H1 (cell line): ENCODE measurements at regions not wholly inside any gene's neighbourhood (a gene's known extent, or its start where the extent isn't known, plus 50 kb on each side); places are given as distances from the start of the nearest gene placed in this dataset.

ENCODE experiments used
- CTCF ChIA-PET: fragments of 300-600 bp; sonication (Branson Sonifier 250); formaldehyde crosslinking; loops from one replicate; lab custom pipeline; 2021; ENCODE audit not compliant: partially characterized antibody; lab: Charles Lee
- POLR2A ChIA-PET: fragments of 300-600 bp; sonication (Branson Sonifier 250); formaldehyde crosslinking; loops from one replicate; lab custom pipeline; 2021; ENCODE audit warnings: inconsistent platforms; ENCODE audit not compliant: partially characterized antibody; lab: Charles Lee
- DNase-seq, 2 experiments: peaks; one replicate each; pipeline versions ENCODE4 v3.0.0 to v3.0.0-alpha.2; 2010 to 2022; ENCODE audit warnings: low spot score in 2 of 2, low read depth in 1 of 2, mixed read lengths in 1 of 2
- FAIRE-seq: peaks from 2 replicates; lab custom pipeline; 2011; peaks lifted over from hg19 to GRCh38; lab: Jason Lieb, UNC
- H2AFZ ChIP-seq: 2 replicates; pipeline ENCODE4 v1.8.1; 2012; ENCODE audit warnings: low read length, inconsistent platforms
- H2AK5ac ChIP-seq: 2 replicates; pipeline ENCODE4 v1.6.1; 2013; ENCODE audit warnings: low read depth, low read length
- H2BK120ac ChIP-seq: replicated peaks from 2 replicates; pipeline ENCODE3; 2013; ENCODE audit warnings: low read depth, low read length, inconsistent platforms
- H2BK12ac ChIP-seq: 2 replicates; pipeline ENCODE4 v1.6.1; 2013; ENCODE audit warnings: low read depth, low read length
- H2BK15ac ChIP-seq: 2 replicates; pipeline ENCODE4 v1.6.1; 2013; ENCODE audit warnings: low read length
- H2BK20ac ChIP-seq: 2 replicates; pipeline ENCODE4 v1.6.1; 2013; ENCODE audit warnings: low read length
- H2BK5ac ChIP-seq: 2 replicates; pipeline ENCODE4 v1.6.1; 2013; ENCODE audit warnings: low read depth, low read length
- H3K14ac ChIP-seq: 2 replicates; pipeline ENCODE4 v1.6.1; 2013; ENCODE audit warnings: inconsistent platforms; ENCODE audit not compliant: insufficient read length
- H3K18ac ChIP-seq: 2 replicates; pipeline ENCODE4 v1.6.1; 2013; ENCODE audit warnings: low read length; ENCODE audit errors: extremely low read depth
- H3K23ac ChIP-seq: 2 replicates; pipeline ENCODE4 v1.6.1; 2013; ENCODE audit warnings: inconsistent platforms; ENCODE audit not compliant: insufficient read length
- H3K23me2 ChIP-seq: 2 replicates; pipeline ENCODE4 v1.6.1; 2013; ENCODE audit warnings: low read depth, low read length
- H3K27ac ChIP-seq: 2 replicates; pipeline ENCODE4 v1.6.1; 2011; ENCODE audit warnings: low read depth, low read length, inconsistent platforms
- H3K27me3 ChIP-seq, 4 experiments: replicated peaks in 1 of 4; 1 replicate in 1 of 4; 2 replicates in 3 of 4; pipeline versions ENCODE4 v1.6.1 to v1.8.1; 2011 to 2013; ENCODE audit warnings: low read length in 3 of 4, mild to moderate bottlenecking in 3 of 4, inconsistent platforms in 2 of 4, mixed read lengths in 2 of 4, moderate library complexity in 1 of 4; ENCODE audit not compliant: control insufficient read depth in 3 of 4, insufficient read depth in 3 of 4; ENCODE audit errors: extremely low read depth in 1 of 4
- H3K36me3 ChIP-seq, 4 experiments: 2 replicates each; pipeline versions ENCODE4 v1.6.1 to v1.8.1; 2011 to 2013; ENCODE audit warnings: mild to moderate bottlenecking in 4 of 4, low read length in 3 of 4, moderate library complexity in 2 of 4, control low read depth in 1 of 4, inconsistent platforms in 1 of 4; ENCODE audit not compliant: insufficient read depth in 4 of 4, control insufficient read depth in 2 of 4
- H3K4ac ChIP-seq: replicated peaks from 2 replicates; pipeline ENCODE3; 2013; ENCODE audit warnings: low read length, low read depth, mixed read lengths, inconsistent platforms; ENCODE audit not compliant: insufficient read length
- H3K4me1 ChIP-seq, 4 experiments: replicated peaks in 1 of 4; 1 replicate in 1 of 4; 2 replicates in 3 of 4; pipeline versions ENCODE4 v1.6.1 to v1.8.1; 2011 to 2013; ENCODE audit warnings: low read length in 3 of 4, inconsistent platforms in 2 of 4, mixed read lengths in 1 of 4; ENCODE audit not compliant: insufficient read depth in 4 of 4, control insufficient read depth in 3 of 4
- H3K4me2 ChIP-seq, 2 experiments: 2 replicates each; pipeline versions ENCODE4 v1.6.1 to v1.8.1; 2011 to 2013; ENCODE audit warnings: low read depth in 2 of 2, low read length in 2 of 2, control low read depth in 1 of 2, inconsistent platforms in 1 of 2, mild to moderate bottlenecking in 1 of 2; ENCODE audit not compliant: insufficient read depth in 1 of 2
- H3K4me3 ChIP-seq, 4 experiments: fragments of 200-600, 300-600 bp in 1 of 4; sonication (generic), shearing (Covaris generic), sonication (Bioruptor Twin) in 1 of 4; 2 replicates each; pipeline versions ENCODE4 v1.5.1 to v1.8.1; 2011 to 2016; ENCODE audit warnings: low read length in 4 of 4, low read depth in 3 of 4, control low read depth in 2 of 4, inconsistent platforms in 2 of 4, mild to moderate bottlenecking in 2 of 4, mixed read lengths in 1 of 4, moderate library complexity in 1 of 4; ENCODE audit not compliant: insufficient read depth in 2 of 4; ENCODE audit errors: extremely low read depth in 1 of 4
- H3K56ac ChIP-seq: replicated peaks from 2 replicates; pipeline ENCODE3; 2013; ENCODE audit warnings: low read depth, mild to moderate bottlenecking, mixed read lengths, low read length, inconsistent platforms; ENCODE audit not compliant: insufficient read length
- H3K79me1 ChIP-seq: 2 replicates; pipeline ENCODE4 v1.6.1; 2013; ENCODE audit warnings: low read depth, low read length, control low read depth
- H3K79me2 ChIP-seq, 2 experiments: 2 replicates each; pipeline versions ENCODE4 v1.6.1 to v1.8.1; 2012 to 2013; ENCODE audit warnings: low read length in 2 of 2, mild to moderate bottlenecking in 2 of 2, inconsistent platforms in 1 of 2; ENCODE audit not compliant: insufficient read depth in 2 of 2, control insufficient read depth in 1 of 2
- H3K9ac ChIP-seq, 4 experiments: replicated peaks in 1 of 4; 1 replicate in 1 of 4; 2 replicates in 3 of 4; pipeline versions ENCODE4 v1.6.1 to v1.8.1; 2011 to 2013; ENCODE audit warnings: low read depth in 3 of 4, low read length in 3 of 4, control low read depth in 2 of 4, mild to moderate bottlenecking in 2 of 4, moderate library complexity in 2 of 4, inconsistent platforms in 1 of 4; ENCODE audit errors: extremely low read depth in 1 of 4
- H3K9me3 ChIP-seq, 2 experiments: 2 replicates each; pipeline versions ENCODE4 v1.6.1 to v1.8.1; 2012 to 2013; ENCODE audit warnings: mild to moderate bottlenecking in 2 of 2, moderate library complexity in 2 of 2, control low read depth in 1 of 2, inconsistent platforms in 1 of 2, low read depth in 1 of 2, low read length in 1 of 2, mixed read lengths in 1 of 2; ENCODE audit not compliant: insufficient read depth in 2 of 2
- H4K20me1 ChIP-seq, 2 experiments: replicated peaks in 1 of 2; 2 replicates each; pipeline versions ENCODE3 to v1.8.1; 2011 to 2013; ENCODE audit warnings: inconsistent platforms in 2 of 2, low read length in 2 of 2, mild to moderate bottlenecking in 1 of 2; ENCODE audit not compliant: insufficient read depth in 2 of 2, control insufficient read depth in 1 of 2
- H4K5ac ChIP-seq: 2 replicates; pipeline ENCODE4 v1.6.1; 2013; ENCODE audit warnings: low read length, low read depth, mixed read lengths, inconsistent platforms; ENCODE audit not compliant: insufficient read length
- H4K8ac ChIP-seq: 2 replicates; pipeline ENCODE4 v1.8.0; 2013; ENCODE audit warnings: mild to moderate bottlenecking, moderate library complexity, low read length, inconsistent platforms; ENCODE audit not compliant: insufficient read depth; ENCODE audit errors: extremely low read depth
- H4K91ac ChIP-seq: replicated peaks from 2 replicates; pipeline ENCODE3; 2013; ENCODE audit warnings: low read length, mixed read lengths, inconsistent platforms; ENCODE audit not compliant: insufficient read length
- SUZ12 ChIP-seq: fragments of 200-600 bp; sonication (generic); IDR thresholded peaks from 2 replicates; pipeline ENCODE4 v1.6.1; 2012; ENCODE audit warnings: mild to moderate bottlenecking, inconsistent platforms, low read length, moderate library complexity, mixed read lengths
- TAF7 ChIP-seq: optimal IDR thresholded peaks from 2 replicates; pipeline ENCODE3; 2011; ENCODE audit warnings: low read depth, mild to moderate bottlenecking, inconsistent platforms, low read length, moderate library complexity, borderline replicate concordance
- WGBS, 2 experiments: shearing (Covaris generic) in 1 of 2; methylation state at CpG; one replicate each; pipeline versions ENCODE4 v1.1.6 to v1.1.7; 2013 to 2015; ENCODE audit warnings: low lambda C conversion rate in 2 of 2, mixed read lengths in 2 of 2, inconsistent platforms in 1 of 2, low coverage in 1 of 2, missing lambda C conversion rate in 1 of 2; ENCODE audit not compliant: insufficient replicate concordance in 2 of 2, insufficient coverage in 1 of 2, insufficient read length in 1 of 2; ENCODE audit errors: extremely low coverage in 1 of 2, missing lambda C conversion rate in 1 of 2; 5-methylcytosine and 5-hydroxymethylcytosine counted together
- TF ChIP-seq, protein P1 (sequence below): IDR thresholded peaks from 2 replicates; pipeline ENCODE4 v1.6.1; 2012; ENCODE audit warnings: low read length, inconsistent platforms

- TF ChIP-seq TAF7 (no peak), SUZ12 (no peak)
- TF ChIP-seq, protein P1, sequence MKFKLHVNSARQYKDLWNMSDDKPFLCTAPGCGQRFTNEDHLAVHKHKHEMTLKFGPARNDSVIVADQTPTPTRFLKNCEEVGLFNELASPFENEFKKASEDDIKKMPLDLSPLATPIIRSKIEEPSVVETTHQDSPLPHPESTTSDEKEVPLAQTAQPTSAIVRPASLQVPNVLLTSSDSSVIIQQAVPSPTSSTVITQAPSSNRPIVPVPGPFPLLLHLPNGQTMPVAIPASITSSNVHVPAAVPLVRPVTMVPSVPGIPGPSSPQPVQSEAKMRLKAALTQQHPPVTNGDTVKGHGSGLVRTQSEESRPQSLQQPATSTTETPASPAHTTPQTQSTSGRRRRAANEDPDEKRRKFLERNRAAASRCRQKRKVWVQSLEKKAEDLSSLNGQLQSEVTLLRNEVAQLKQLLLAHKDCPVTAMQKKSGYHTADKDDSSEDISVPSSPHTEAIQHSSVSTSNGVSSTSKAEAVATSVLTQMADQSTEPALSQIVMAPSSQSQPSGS, result no peak
- ChIA-PET POLR2A (no interaction called here), CTCF (interaction anchor here (1.1 to 2.0 kb wide), 6 partner anchors 12 to 368 kb away, joined by 3 to 8 read pairs (median 4); no protein-coding TSS in a partner anchor)
- Histone ChIP-seq H3K4ac (no peak overlapping the region), H3K23ac (no peak overlapping the region), H3K9me3 (peaks cover 24 to 54% of the 10 kb centered on the region in 2 experiments), H2BK15ac (no peak overlapping the region), H3K27ac (no peak overlapping the region), H3K9ac (no peak overlapping the region), H2AFZ (no peak overlapping the region), H4K8ac (peak overlapping the region; percentile 18; the same call in 1 of the 2 replicates), H3K18ac (no peak overlapping the region), H3K79me2 (no peaks in the 10 kb centered on the region), H2BK12ac (no peak overlapping the region), H3K23me2 (no peaks in the 10 kb centered on the region), H4K91ac (no peak overlapping the region), H3K14ac (no peak overlapping the region), H4K20me1 (peaks cover 0 to 1% of the 10 kb centered on the region in 2 experiments), H3K36me3 (no peaks in the 10 kb centered on the region), H2BK5ac (no peak overlapping the region), H2AK5ac (no peak overlapping the region), H3K4me1 (no peaks in the 10 kb centered on the region), H3K56ac (no peak overlapping the region), H3K79me1 (no peaks in the 10 kb centered on the region; the same call in 1 of the 2 replicates), H4K5ac (no peak overlapping the region), H2BK20ac (no peak overlapping the region), H2BK120ac (no peak overlapping the region), H3K4me3 (no peak overlapping the region), H3K27me3 (peaks cover 12 to 38% (median 26%) of the 10 kb centered on the region in 4 experiments), H3K4me2 (no peak overlapping the region)
- DNase-seq, result peak in 1 of 2 experiments; percentile 38
- WGBS, 2 experiments, result 77% methylated on average over 12 of the region's 12 CpGs; no CpG with 5 or more reads in 1 of the 2 experiments
- FAIRE-seq, result no peak
Measured at GRCh38 chr22:22752556-22753477, 108.4 kb downstream of the GGTLC2 start.
